ENCODE measurements at regions not wholly inside any gene's neighbourhood (a gene's known extent, or its start where the extent isn't known, plus 50 kb on each side); places are given as distances from the start of the nearest gene placed in this dataset.

DNA sequence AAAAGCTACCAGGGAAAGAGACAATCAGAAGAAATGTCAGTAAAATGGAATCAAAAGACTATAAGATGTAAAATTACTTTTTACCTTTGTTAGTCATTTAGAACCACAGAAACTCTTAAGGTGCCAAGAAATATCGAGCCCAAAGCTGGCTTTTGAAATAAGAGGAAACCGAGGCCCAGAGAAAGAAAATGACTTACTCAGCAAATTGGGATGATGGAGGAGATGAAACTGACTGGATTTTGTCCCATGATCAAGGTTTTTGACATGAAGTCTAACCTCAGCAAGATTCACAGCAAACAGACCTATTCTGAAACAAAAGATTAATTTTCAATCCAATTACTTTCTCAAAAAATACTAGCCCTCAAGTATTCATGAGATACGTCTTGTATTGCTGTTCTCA lies 696.2 kb upstream of the WWC1 start:
- Histone ChIP-seq H3K9me3 (ENCODE audit: low read length) (no peaks in the 10 kb centered on the region), H2AFZ (ENCODE audit: low read length) (no peak overlapping the region)
- POLR2A ChIA-PET: no interaction called here

DNA sequence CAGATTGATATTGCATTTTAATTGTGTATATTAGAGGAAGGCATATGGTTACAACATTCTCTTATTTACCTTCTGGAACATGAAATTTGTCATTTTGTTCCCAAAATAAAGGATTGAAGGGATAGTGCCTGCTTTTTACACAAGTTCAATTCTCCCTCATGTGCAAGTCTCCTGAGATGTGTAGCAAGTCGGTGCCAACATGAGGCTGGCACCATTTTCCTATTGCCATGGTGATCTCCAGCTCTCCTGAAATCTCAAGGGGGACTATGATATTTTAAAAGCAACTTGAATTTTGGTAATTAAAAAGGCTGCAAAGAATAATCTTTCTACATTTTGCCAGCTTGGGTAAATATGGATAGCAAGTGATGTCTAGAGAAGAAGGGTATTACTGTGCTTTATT lies 693.3 kb upstream of the WWC1 start:
- Histone ChIP-seq H3K36me3 (ENCODE audit: insufficient read depth, low read length) (no peaks in the 10 kb centered on the region), H3K9me3 (ENCODE audit: low read length) (no peaks in the 10 kb centered on the region), H3K79me2 (ENCODE audit: insufficient read depth, low read depth, low read length) (no peaks in the 10 kb centered on the region), H3K9me2 (ENCODE audit: insufficient read depth, low read length) (no peaks in the 10 kb centered on the region), H3K27ac (ENCODE audit: low read depth, low read length, poor library complexity, severe bottlenecking) (no peak overlapping the region), H3K4me1 (ENCODE audit: insufficient read depth, low read length, poor library complexity, severe bottlenecking) (no peaks in the 10 kb centered on the region), H3K4me3 (ENCODE audit: low read depth, low read length, poor library complexity, severe bottlenecking) (no peak overlapping the region), H2AFZ (ENCODE audit: low read length) (no peak overlapping the region), H3K4me2 (ENCODE audit: low read length) (no peak overlapping the region), H4K20me1 (ENCODE audit: insufficient read depth, low read length) (no peaks in the 10 kb centered on the region)
- ChIA-PET CTCF (ENCODE audit: unreplicated experiment) (no interaction called here), POLR2A (no interaction called here)
- DNase-seq (ENCODE audit: low spot score): no peak
- intact Hi-C loops (cut with micrococcal nuclease; ENCODE audit: unreplicated experiment): no loop called here
- TF ChIP-seq EZH2phosphoT487 (IDR thresholded peaks at IDR 0.05; ENCODE audit: borderline replicate concordance, low read depth, low read length): no peak
- TF ChIP-seq, protein P1, sequence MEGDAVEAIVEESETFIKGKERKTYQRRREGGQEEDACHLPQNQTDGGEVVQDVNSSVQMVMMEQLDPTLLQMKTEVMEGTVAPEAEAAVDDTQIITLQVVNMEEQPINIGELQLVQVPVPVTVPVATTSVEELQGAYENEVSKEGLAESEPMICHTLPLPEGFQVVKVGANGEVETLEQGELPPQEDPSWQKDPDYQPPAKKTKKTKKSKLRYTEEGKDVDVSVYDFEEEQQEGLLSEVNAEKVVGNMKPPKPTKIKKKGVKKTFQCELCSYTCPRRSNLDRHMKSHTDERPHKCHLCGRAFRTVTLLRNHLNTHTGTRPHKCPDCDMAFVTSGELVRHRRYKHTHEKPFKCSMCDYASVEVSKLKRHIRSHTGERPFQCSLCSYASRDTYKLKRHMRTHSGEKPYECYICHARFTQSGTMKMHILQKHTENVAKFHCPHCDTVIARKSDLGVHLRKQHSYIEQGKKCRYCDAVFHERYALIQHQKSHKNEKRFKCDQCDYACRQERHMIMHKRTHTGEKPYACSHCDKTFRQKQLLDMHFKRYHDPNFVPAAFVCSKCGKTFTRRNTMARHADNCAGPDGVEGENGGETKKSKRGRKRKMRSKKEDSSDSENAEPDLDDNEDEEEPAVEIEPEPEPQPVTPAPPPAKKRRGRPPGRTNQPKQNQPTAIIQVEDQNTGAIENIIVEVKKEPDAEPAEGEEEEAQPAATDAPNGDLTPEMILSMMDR (conservative IDR thresholded peaks at IDR 0.05; ENCODE audit: low read length): no peak
- BruUV-seq (replicated peaks): no TSS peak

More for the DNA sequence above, 696.2 kb upstream of the WWC1 start:
- Histone ChIP-seq H3K4me2 (ENCODE audit: low read length) (no peak overlapping the region), H3K27ac (ENCODE audit: low read depth, low read length, poor library complexity, severe bottlenecking) (no peak overlapping the region), H3K9me2 (ENCODE audit: insufficient read depth, low read length) (no peaks in the 10 kb centered on the region), H3K36me3 (ENCODE audit: insufficient read depth, low read length) (no peaks in the 10 kb centered on the region), H3K4me1 (ENCODE audit: insufficient read depth, low read length, poor library complexity, severe bottlenecking) (no peaks in the 10 kb centered on the region), H3K4me3 (ENCODE audit: low read depth, low read length, poor library complexity, severe bottlenecking) (no peak overlapping the region), H3K79me2 (ENCODE audit: insufficient read depth, low read depth, low read length) (no peaks in the 10 kb centered on the region), H4K20me1 (ENCODE audit: insufficient read depth, low read length) (no peaks in the 10 kb centered on the region)
- CTCF ChIA-PET (ENCODE audit: unreplicated experiment): no interaction called here
- BruUV-seq (replicated peaks): no TSS peak
- intact Hi-C loops (cut with micrococcal nuclease; ENCODE audit: unreplicated experiment): no loop called here
- TF ChIP-seq, protein P1 (conservative IDR thresholded peaks at IDR 0.05; ENCODE audit: low read length): no peak
- TF ChIP-seq EZH2phosphoT487 (IDR thresholded peaks at IDR 0.05; ENCODE audit: borderline replicate concordance, low read depth, low read length): no peak
- no peak for DNase-seq (ENCODE audit: low spot score)

DNA sequence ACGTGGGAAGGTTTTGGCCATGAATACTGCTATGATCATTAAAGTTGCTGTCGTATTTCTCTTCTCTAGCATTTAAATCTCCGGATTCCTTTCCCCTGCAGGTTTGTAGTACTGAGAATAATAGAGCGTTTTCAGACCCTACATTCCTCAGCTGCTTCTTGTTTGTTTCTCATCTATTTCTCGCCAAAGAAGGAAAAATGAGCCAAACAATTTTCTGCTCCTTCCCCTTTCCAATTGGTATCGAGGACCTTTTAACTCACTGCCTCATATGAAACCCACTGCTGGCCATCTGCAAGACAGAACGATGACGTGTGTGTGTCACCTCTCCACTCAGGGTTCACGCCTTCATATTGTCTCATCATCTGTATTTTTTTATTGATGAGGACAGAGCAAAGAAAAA lies 689.4 kb upstream of the WWC1 start:
- Histone ChIP-seq H3K4me3 (ENCODE audit: low read depth, low read length, poor library complexity, severe bottlenecking) (no peak overlapping the region), H4K20me1 (ENCODE audit: insufficient read depth, low read length) (no peaks in the 10 kb centered on the region), H3K9me3 (ENCODE audit: low read length) (no peaks in the 10 kb centered on the region), H3K4me1 (ENCODE audit: insufficient read depth, low read length, poor library complexity, severe bottlenecking) (no peaks in the 10 kb centered on the region), H3K4me2 (ENCODE audit: low read length) (no peak overlapping the region), H3K27ac (ENCODE audit: low read depth, low read length, poor library complexity, severe bottlenecking) (no peak overlapping the region), H3K9me2 (ENCODE audit: insufficient read depth, low read length) (no peaks in the 10 kb centered on the region), H3K36me3 (ENCODE audit: insufficient read depth, low read length) (no peaks in the 10 kb centered on the region), H2AFZ (ENCODE audit: low read length) (no peak overlapping the region), H3K79me2 (ENCODE audit: insufficient read depth, low read depth, low read length) (no peaks in the 10 kb centered on the region)
- no peak for DNase-seq (ENCODE audit: low spot score)
- POLR2A ChIA-PET: no interaction called here
- BruUV-seq (replicated peaks): no TSS peak
- CTCF ChIA-PET (ENCODE audit: unreplicated experiment): no interaction called here
- TF ChIP-seq, protein P1 (conservative IDR thresholded peaks at IDR 0.05; ENCODE audit: low read length): no peak
- no peak for TF ChIP-seq EZH2phosphoT487 (IDR thresholded peaks at IDR 0.05; ENCODE audit: borderline replicate concordance, low read depth, low read length)
- intact Hi-C loops (cut with micrococcal nuclease; ENCODE audit: unreplicated experiment): no loop called here
